ENCODE measurements at regions not wholly inside any gene's neighbourhood (a gene's known extent, or its start where the extent isn't known, plus 50 kb on each side); places are given as distances from the start of the nearest gene placed in this dataset.
"Not testable (repeated sequence)": the region's sequence is repeated elsewhere in the genome, so short reads cannot be mapped to it uniquely, and the experiment has no call there.

DNA sequence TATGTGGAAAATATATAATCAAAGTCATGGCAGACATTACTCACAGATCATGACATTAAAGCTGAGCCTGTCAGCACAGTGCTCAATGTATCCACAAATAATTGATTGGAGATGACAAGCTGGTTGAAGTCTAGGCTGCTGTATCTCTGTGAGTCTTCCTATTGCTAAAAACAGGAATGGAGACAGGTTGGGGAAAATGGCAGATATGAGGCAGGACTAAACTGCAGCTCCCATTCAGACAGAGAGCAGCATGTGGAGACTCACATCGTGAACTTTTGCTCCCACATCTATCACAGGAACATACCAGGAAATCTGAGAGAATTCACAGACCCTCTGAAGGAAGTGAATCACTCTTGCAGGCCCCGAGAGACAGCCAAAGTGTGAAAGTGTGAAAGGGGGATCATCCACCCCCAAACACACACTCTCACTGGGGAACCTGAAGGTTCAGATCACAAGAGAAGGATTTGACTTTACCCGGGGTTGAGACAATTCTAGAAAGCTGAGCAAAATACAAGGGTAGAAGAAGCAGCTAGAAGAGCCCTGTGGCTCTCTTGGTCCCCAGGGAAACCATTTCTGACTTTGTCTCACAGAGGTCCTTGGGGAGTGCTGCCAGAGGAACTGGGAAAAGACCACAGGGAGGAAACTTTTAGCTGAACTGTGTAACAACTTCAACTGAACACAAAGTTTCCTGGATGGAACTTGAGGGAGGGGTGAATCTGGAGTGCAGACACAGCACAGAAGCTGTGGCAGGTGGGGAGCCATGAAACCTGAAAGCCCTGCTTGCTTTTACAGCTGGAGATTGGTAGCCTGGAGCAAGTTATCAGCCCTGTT, 173.4 kb downstream of the S1PR1 start:
- DNase-seq (ENCODE audit: low read depth): no peak

DNA sequence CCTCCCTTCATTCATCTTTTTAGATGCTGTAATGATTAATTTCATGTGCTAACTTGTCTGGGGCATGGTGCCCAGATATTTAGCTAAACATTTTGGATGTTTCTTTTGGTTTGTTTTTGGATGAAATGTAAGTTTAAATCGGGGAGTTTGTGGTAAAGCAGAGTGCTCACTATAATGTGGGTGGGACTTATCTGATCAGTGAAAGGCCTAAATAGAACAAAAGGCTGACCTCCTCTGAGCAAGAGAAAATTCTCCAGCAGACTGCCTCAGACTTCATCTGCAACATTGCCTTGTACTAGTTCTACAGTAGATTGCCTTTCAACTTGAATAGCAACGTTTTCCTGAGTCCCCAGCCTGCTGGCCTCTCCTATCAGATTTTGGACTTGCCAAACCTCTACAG, 183.6 kb downstream of the S1PR1 start:
- DNase-seq (ENCODE audit: low read depth): no peak

DNA sequence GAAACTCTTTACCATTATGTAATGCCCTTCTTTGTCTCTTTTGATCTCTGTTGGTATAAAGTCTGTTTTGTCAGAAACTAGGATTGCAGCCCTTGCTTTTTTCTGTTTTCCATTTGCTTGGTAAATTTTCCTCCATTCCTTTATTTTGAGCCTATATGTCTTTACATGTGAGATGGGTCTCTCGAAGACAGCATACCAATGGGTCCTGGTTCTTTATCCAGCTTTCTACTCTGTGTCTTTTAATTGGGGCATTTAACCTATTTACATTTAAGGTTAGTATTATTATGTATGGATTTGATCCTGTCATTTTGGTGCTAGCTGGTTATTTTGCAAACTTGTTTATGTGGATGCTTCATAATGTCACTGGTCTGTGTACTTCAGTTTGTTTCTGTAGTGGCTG, 191.3 kb downstream of the S1PR1 start:
- DNase-seq (ENCODE audit: low read depth): not testable (repeated sequence)

DNA sequence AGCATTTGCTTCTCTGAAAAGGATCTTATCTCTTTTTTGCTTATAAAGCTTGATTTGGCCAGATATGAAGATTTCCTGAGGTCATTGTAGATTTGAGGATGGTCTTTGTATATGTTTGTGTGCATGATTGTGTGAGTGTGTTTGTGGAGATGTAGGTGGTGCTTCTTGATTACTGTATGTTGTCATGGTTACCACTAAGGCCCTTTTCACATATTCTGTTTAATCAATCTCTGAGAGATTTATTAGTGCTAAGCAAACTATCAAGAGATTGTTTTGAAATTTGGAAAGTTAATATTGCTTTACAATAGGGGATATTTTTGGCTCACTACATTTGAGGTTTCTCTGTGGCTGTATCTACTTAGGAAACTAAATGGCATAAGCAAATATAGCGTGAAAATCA, 191.7 kb downstream of the S1PR1 start:
- no peak for DNase-seq (ENCODE audit: low read depth)

DNA sequence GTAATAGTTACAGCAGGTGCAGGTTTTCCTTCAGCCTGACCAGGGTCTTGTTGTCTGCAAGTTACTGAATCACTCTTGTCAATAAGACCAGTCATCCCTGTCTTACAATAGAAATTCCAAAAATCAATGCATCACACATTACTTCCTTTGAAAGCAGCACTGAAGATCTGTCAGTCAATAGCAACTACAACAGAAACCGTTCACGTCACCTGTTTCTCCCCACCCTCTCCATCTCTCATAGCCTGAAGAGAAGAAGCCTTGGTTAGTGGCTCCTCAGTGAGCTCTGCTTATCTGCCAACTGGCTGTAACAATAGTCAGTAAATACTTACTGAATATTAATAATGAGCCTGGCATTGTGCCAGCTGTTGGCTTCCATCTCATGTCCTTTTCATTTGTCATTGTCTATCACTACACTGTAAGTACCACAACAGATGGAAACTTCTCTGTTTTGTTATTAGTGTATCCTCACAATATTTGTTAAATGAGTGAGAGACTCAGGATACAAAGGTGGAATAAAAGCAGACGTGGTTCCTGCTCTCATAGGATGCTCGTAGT, 195.2 kb downstream of the S1PR1 start:
- no peak for DNase-seq (ENCODE audit: low read depth)

DNA sequence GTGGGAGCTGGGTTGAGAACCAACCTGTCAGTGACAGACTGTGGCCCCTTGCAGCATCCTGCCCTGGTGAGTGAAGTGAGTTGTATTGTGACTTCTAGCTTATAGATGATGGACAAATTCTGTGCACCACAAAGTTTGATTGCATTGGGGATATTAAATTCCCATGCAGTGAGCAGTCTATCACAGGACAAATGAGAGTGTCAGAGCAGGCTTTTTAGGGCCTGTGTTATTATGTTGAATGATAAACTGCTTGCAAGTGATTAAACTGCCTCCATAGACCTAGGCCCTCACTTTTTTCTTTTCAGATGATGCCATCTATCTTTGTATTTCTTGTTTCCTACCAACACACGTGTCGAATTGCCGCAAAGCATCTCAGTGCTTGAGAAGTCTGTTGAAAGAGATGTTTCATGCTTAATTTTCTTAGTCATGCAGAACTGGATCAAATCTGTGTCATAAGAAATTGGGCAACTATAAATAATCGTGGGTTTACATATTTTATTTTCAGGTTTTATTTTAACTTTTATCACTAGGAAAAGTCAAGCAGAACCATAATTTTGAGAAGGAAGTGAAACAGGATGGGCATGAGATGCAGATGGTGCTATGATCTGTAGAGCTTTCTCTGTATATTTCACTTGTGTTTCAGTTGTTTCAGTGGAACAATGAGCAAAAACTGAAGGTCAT, 199.2 kb downstream of the S1PR1 start:
- DNase-seq (ENCODE audit: low read depth): no peak

DNA sequence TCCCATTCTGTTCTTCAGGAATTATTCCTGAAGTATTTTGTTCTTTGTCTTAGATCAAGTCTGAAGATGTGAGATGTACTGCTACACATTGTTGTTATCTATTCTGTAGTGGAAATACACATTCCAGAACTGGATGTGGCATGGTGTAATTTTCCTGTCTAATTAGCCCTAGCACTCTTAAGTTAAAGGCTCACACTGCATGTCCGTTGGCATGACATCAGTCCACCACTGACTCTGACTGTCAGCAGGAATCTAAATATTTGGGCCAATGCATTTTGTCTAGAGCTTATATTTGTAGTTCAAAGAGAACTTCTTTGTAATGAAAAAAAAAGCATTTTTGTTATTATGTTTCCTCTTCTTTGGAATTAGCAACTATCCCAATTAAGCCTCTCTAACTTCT, 201.0 kb downstream of the S1PR1 start:
- no peak for DNase-seq (ENCODE audit: low read depth)

DNA sequence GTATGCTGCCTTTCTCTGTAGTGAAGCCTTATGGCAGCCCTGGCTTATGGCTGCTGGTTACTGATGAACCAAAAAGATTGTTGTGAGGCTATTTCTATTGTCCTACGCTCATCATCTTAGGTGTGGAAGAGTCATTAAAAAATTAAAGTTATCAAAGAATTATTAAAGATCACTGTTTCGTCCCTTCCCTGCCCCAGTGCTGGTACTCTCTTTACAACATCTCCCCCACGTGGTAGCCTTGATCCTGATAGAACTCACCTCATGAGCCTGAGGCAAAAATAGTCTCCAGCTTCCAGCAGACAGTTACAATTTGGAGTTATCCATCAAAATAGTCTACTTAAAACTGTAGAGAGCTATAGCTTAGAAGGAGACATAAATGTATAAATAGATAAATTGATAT, 201.5 kb downstream of the S1PR1 start:
- DNase-seq (ENCODE audit: low read depth): no peak

DNA sequence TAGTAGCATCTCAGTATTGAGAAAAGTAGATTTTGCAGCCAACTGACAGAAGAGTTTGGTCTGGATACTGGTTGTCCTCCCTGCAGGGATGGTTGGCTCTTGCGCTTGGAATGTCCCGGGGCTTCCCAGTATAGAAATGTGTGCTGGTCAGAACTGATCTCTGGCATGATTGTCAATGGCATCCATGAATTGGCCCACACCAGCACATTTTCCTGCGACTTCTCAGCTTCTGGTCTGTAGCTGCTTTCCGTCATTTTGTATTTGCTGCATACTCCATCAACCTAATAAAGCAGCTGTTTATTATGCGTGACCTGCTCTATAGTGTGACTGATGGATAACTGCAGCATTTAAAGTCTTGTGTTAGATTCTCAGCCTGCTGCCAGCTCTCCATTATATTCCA, 203.7 kb downstream of the S1PR1 start:
- DNase-seq (ENCODE audit: low read depth): no peak

DNA sequence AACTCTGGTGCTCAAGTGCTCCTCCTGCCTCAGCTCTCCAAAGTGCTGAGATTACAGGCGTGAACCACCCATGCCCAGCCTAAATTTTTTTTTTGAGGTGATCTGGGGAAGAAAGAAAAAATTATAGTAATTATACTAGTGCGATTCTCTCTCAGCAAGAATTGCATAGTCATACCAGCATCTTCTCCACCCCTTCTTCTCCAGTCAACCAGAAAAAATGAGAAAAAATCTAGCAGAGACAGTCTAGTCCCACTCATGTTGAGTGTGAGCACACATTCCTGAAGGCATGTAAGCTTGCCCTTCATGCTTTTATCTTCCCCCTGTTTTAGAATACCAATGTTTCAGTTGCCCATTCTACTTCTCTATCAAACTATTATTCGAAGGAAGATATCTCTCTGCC, 207.6 kb downstream of the S1PR1 start:
- DNase-seq (ENCODE audit: low read depth): no peak

DNA sequence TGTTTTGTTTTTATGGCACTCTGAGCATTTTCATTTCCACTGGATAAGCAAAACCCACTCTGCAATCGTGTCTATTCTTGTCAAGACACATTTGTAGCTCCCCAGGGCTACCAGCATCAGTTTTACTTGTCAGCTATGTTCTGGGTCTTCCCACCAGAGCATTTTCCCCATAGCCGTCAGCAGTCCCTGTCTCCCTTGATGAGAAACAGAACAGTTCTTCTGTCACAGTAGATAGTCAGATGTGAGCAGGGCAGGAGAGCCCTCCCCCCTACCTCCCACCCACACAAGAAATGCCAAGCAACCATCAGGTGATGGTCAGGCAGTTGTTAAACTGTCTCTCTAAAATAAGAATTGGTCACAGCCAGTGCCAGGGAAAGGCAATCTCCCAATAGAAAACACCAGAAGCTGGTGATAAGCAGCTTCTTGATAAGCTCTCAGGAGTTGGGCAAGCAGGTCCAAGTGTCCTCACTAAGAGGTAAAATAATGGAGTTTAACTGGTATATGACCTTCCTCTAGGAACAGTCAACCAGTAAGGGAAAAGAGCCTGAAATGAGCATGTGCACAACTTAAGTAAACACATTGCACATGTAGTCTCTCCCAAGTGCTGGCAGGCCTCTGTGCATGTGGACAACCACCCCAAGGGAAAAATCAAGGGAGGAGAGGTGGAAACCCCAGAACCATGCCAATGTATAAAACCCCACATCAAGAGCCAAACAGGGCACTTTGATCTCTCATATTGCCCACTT, 208.2 kb downstream of the S1PR1 start:
- no peak for DNase-seq (ENCODE audit: low read depth)

DNA sequence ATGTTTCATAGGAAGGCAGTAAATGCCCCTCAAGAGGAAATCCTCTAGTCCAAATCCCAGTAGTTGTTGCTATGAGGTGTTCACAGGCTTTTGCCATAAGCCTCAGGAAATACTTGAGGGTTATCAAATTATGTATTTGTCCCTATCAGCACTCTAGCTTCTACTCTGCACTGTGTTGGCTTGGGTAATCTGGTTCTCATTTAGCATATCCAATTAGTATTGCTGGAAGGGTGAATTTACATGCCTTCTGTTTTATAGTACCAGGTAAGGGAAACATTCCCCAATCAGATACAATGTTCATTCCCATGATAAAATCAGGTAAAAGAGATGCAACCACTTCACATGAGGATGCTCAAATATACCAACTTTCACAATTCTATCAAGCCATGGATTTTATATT, 211.2 kb downstream of the S1PR1 start:
- DNase-seq (ENCODE audit: low read depth): no peak

DNA sequence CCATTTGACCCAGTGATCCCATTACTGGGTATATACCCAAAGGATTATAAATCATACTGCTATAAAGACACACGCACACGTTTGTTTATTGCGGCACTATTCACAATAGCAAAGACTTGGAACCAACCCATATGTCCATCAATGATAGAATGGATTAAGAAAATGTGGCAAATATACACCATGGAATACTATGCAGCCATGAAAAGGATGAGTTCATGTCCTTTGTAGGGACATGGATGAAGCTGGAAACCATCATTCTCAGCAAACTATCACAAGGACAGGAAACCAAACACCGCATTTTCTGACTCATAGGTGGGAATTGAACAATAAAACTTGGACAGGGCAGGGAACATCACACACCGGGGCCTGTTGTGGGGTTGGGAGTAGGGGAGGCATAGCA, 213.9 kb downstream of the S1PR1 start:
- DNase-seq (ENCODE audit: low read depth): not testable (repeated sequence)

DNA sequence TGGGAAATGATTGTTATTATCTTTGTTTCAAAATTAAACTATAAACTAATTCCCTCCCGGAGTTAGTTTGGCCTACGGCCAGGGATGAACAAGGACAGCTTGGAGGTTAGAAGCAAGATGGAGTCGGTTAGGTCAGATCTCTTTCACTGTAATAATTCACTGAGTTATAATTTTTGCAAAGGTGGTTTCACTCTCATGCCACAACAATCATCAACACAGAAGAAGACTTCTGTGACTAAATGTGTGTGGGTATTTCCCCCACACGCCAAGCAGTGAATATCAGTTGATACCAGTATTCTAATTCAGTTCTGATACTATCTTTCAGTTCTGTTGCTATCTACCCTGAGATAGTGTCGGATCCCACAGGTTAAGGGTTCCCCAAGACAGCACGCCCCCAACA, 215.1 kb downstream of the S1PR1 start:
- no peak for DNase-seq (ENCODE audit: low read depth)

DNA sequence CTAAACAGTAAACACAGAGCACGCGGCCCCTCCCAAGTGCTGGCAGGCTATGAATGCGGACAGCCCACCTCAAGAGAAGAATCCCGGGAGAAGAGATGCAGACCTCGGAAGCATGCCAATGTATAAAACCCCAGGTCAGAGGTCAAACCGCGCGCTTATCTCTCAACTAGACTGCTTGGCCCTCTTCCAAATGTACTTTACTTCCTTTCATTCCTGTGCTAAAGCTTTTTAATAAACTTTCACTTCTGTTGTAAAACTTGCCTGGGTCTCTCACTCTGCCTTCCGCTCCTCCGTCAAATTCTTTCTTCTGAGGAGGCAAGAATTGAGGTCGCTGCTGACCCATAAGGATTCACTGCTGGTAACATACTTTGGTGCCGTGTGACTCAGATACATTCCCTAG, 216.0 kb downstream of the S1PR1 start:
- DNase-seq (ENCODE audit: low read depth): no peak

DNA sequence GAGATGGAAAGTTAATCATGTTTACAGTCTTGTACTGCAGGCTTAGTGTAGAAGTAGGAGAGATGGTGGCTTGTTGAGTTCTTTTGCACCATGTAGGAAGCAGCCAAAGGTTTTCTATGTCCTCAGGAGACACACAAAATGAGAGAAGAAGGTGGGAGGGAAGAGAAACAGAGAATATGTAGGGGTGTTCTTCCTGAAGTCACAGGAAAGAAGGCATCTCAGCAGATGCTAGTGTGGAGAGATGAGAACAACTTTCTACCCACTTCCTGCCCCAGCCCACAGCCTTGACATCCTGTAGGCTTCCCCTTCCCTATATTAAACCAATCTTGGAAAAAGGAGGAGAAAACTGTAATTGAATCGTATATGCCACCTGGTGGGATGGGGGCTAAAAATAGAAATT, 217.0 kb downstream of the S1PR1 start:
- no peak for DNase-seq (ENCODE audit: low read depth)

DNA sequence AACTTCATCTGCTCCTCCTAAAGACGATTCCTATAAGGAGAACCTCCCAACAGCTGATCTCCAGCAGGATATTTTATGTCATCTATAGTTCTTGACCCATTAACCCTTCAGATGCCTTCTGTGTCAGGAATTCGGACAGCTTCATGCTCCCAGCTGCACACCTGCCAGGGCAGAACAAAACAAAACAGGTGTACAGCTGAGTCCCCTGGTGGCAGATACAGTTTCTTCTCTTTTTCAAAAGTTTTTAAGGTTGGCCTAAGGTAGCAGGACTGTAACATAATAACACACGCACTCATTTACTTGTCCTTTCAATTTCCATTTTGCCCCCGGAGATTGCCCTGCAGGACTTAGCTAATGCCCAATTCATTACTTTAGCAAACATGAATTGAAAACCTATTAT, 218.3 kb downstream of the S1PR1 start:
- DNase-seq (ENCODE audit: low read depth): no peak

DNA sequence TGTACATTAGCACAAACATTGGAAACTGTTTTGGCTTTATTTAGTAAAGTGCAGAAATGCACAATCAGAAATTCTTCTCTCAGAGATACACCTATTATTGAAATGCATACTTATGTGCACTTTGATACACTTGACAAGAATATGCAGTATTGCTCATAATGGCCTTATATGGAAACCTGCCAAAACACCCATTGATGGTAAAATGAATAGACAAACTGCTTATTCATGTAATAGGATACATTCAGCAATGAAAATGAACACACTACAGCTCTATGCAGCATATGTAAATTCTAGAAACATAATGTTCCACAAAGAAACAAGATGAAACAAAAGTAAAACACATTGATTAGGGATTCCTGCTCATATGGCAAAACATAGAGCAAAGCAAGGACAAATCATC, 223.9 kb downstream of the S1PR1 start:
- no peak for DNase-seq (ENCODE audit: low read depth)

DNA sequence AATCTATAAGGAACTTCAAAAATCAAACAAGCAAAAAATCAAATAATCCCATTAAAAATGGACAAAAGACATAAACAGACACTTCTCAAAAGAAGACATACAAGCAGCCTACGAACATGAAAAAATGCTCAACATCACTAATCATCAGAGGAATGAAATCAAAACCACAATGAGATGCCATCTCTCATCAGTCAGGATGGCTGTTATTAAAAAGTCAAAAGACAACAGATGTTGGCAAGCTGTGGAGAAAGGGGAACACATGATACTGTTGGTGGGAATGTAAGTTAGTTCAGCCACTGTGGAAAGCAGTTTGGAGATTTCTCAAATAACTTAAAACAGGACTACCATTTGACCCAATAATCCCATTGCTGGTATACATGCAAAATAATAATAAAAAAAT, 226.4 kb downstream of the S1PR1 start:
- no peak for DNase-seq (ENCODE audit: low read depth)

DNA sequence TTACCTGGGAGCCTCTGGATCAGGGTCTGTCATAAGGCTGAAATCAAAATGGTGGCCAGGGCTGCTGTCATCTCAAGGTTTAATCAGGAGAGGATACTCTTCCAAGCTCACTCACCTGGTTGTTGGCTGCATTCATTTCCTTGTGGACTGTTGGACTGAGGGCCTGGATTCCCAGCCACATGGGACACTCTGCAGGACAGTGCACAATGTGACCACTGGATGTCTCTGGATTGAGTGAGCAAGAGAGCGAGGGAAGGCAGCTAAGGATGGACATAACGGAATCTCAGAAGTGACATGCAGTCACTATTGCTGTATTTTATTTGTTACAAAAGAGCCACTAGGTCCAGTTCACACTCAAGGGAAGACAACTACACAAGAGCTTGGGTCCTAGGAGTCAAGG, 229.1 kb downstream of the S1PR1 start:
- no peak for DNase-seq (ENCODE audit: low read depth)

DNA sequence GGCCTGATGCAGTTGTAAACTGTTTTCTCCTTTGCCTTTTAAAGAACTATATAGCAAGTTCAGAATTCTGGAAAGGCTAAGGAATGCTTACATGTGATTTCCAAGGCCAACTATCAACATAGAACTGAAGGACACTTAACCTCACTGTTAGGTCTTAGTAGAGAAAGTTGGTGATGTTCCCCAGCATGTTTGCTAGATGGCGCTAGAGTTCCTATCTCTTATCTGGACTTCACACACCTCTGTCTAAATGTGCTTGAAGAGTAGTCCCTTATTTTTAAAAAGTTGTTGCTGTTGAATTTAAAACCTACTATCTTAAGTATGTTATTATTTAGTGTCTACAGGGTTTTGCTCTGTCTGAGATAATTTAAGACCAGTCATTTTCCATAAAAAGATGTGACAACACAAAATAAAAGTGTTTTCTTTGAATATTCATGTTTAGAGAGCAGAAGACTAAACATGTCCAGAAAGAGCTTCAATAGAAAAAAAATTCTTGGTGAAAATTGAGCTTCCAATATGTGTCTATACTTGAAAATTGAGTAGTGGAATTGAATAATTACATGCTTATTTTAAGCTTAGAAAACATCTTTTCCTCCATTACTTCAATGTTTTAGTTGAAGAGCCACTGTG, 237.3 kb downstream of the S1PR1 start:
- DNase-seq (ENCODE audit: low read depth): no peak

DNA sequence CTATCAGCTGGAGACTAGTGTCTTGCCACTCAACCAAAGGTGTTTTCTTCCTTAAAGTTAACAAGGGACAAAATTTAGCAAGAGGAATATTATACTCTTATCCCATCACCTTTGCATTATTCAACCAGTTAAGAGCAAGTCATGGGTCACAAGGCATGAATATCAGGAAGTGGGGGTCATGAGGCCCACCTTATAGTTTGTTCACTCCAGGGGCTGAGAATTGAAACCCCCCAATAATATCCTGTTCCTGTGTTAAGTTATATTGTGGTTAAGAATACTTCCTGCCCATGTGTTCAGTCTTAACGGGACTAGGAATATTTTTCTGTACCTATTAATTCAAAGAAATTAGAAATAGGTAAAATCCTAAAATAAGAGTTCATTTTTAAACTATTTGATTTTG, 239.7 kb downstream of the S1PR1 start:
- no peak for DNase-seq (ENCODE audit: low read depth)

Measured in stromal cell of bone marrow (primary cell).